HEK293 (cell line): ENCODE measurements at regions not wholly inside any gene's neighbourhood (a gene's known extent, or its start where the extent isn't known, plus 50 kb on each side); places are given as distances from the start of the nearest gene placed in this dataset.

Source experiments
- CTCF ChIA-PET: fragments of 350-600 bp; formaldehyde crosslinking; extraction: SDS; loops from one replicate; lab custom pipeline; 2021; ENCODE audit warnings: antibody characterized with exemption; lab: Yijun Ruan, JAX
- POLR2A ChIA-PET: fragments of 300-600 bp; formaldehyde crosslinking; extraction: SDS; loops from one replicate; lab custom pipeline; 2020; ENCODE audit warnings: antibody characterized with exemption, inconsistent platforms; lab: Yijun Ruan, JAX
- H3K27ac ChIP-seq: fragments of 200-500 bp; sonication (Bioruptor generic); 2 replicates; pipeline ENCODE4 v1.5.1; 2014; ENCODE audit warnings: low read depth, low read length, control low read depth, inconsistent platforms; ENCODE audit errors: extremely low read depth
- H3K36me3 ChIP-seq, 2 experiments: fragments of 200-500 bp in 1 of 2; sonication (Bioruptor generic) in 1 of 2; 1 replicate in 1 of 2; 2 replicates in 1 of 2; pipeline ENCODE4 v1.5.1; 2014 to 2017; ENCODE audit warnings: inconsistent platforms in 2 of 2, low read length in 2 of 2; ENCODE audit not compliant: control insufficient read depth in 2 of 2, insufficient read depth in 1 of 2
- H3K4me1 ChIP-seq: fragments of 200-500 bp; sonication (Bioruptor generic); 2 replicates; pipeline ENCODE4 v1.5.1; 2014; ENCODE audit warnings: mild to moderate bottlenecking, low read length, inconsistent platforms; ENCODE audit not compliant: control insufficient read depth, insufficient read depth
- H3K4me3 ChIP-seq: 2 replicates; pipeline ENCODE4 v1.5.1; 2011; ENCODE audit warnings: low read depth, mild to moderate bottlenecking, control low read depth, low read length, moderate library complexity
- H3K9me3 ChIP-seq: fragments of 200-500 bp; sonication (Bioruptor generic); 2 replicates; pipeline ENCODE4 v1.5.1; 2014; ENCODE audit warnings: low read depth, low read length, inconsistent platforms; ENCODE audit not compliant: control insufficient read depth, insufficient read depth
- FEZF1 ChIP-seq: fragments of 450-650 bp; formaldehyde crosslinking; IDR thresholded peaks from 2 replicates; pipeline ENCODE4 v1.5.1; 2016; ENCODE audit warnings: missing biosample characterization, missing genetic modification characterization
- GLIS1 ChIP-seq: fragments of 450-650 bp; formaldehyde crosslinking; IDR thresholded peaks from 2 replicates; pipeline ENCODE4 v1.5.1; 2016; ENCODE audit warnings: missing biosample characterization, missing genetic modification characterization
- PRDM1 ChIP-seq: fragments of 450-650 bp; formaldehyde crosslinking; IDR thresholded peaks from 2 replicates; pipeline ENCODE4; 2016; ENCODE audit warnings: missing biosample characterization, missing genetic modification characterization
- REPIN1 ChIP-seq: fragments of 450-650 bp; formaldehyde crosslinking; IDR thresholded peaks from 2 replicates; pipeline ENCODE4 v1.5.1; 2017; ENCODE audit warnings: missing biosample characterization, missing genetic modification characterization, low read depth
- TSHZ1 ChIP-seq: fragments of 450-650 bp; formaldehyde crosslinking; IDR thresholded peaks from 2 replicates; pipeline ENCODE4 v1.5.1; 2016; ENCODE audit warnings: missing biosample characterization, missing genetic modification characterization, borderline replicate concordance
- YY1 ChIP-seq: fragments of 450-650 bp; formaldehyde crosslinking; IDR thresholded peaks from 2 replicates; pipeline ENCODE4 v1.5.1; 2018; ENCODE audit warnings: missing biosample characterization, missing genetic modification characterization
- ZNF10 ChIP-seq: fragments of 450-650 bp; formaldehyde crosslinking; IDR thresholded peaks from 2 replicates; pipeline ENCODE4 v1.5.1; 2017; ENCODE audit warnings: missing biosample characterization, missing genetic modification characterization
- ZNF114 ChIP-seq: fragments of 450-650 bp; formaldehyde crosslinking; IDR thresholded peaks from 2 replicates; pipeline ENCODE4 v1.5.0; 2017; ENCODE audit warnings: missing biosample characterization, missing genetic modification characterization
- ZNF175 ChIP-seq: fragments of 450-650 bp; formaldehyde crosslinking; IDR thresholded peaks from 2 replicates; pipeline ENCODE4 v1.5.1; 2016; ENCODE audit warnings: missing biosample characterization, missing genetic modification characterization
- ZNF184 ChIP-seq: fragments of 450-650 bp; IDR thresholded peaks from 2 replicates; pipeline ENCODE4 v1.5.1; 2018; ENCODE audit warnings: missing biosample characterization, mild to moderate bottlenecking, missing genetic modification characterization
- ZNF239 ChIP-seq: fragments of 450-650 bp; formaldehyde crosslinking; IDR thresholded peaks from 2 replicates; pipeline ENCODE4 v1.5.1; 2016; ENCODE audit warnings: missing biosample characterization, missing genetic modification characterization
- ZNF266 ChIP-seq: fragments of 450-650 bp; formaldehyde crosslinking; IDR thresholded peaks from 2 replicates; pipeline ENCODE4 v1.5.1; 2016; ENCODE audit warnings: missing biosample characterization, missing genetic modification characterization, low read depth
- ZNF449 ChIP-seq: fragments of 450-650 bp; formaldehyde crosslinking; IDR thresholded peaks from 2 replicates; pipeline ENCODE4 v1.5.1; 2017; ENCODE audit warnings: missing biosample characterization, mild to moderate bottlenecking, missing genetic modification characterization, moderate library complexity
- ZNF510 ChIP-seq: fragments of 450-650 bp; formaldehyde crosslinking; IDR thresholded peaks from 2 replicates; pipeline ENCODE4 v1.5.1; 2018; ENCODE audit warnings: mild to moderate bottlenecking, missing genetic modification characterization, missing biosample characterization; ENCODE audit not compliant: insufficient replicate concordance
- ZNF629 ChIP-seq: fragments of 450-650 bp; formaldehyde crosslinking; IDR thresholded peaks from 2 replicates; pipeline ENCODE4 v1.5.1; 2017; ENCODE audit warnings: missing biosample characterization, missing genetic modification characterization
- ZNF707 ChIP-seq: fragments of 450-650 bp; formaldehyde crosslinking; IDR thresholded peaks from 2 replicates; pipeline ENCODE4 v1.5.1; 2016; ENCODE audit warnings: missing biosample characterization, missing genetic modification characterization
- TF ChIP-seq, protein P1 (sequence below): fragments of 450-650 bp; IDR thresholded peaks from 2 replicates; pipeline ENCODE4 v1.5.1; 2018; ENCODE audit warnings: missing biosample characterization, mild to moderate bottlenecking, missing genetic modification characterization
- TF ChIP-seq, protein P2 (sequence below): fragments of 450-650 bp; formaldehyde crosslinking; IDR thresholded peaks from 2 replicates; pipeline ENCODE4 v1.5.1; 2016; ENCODE audit warnings: missing biosample characterization, missing genetic modification characterization
- TF ChIP-seq, protein P3 (sequence below): fragments of 450-650 bp; formaldehyde crosslinking; IDR thresholded peaks from 2 replicates; pipeline ENCODE4 v1.5.1; 2016; ENCODE audit warnings: missing biosample characterization, missing genetic modification characterization

- no peak overlapping the region for H3K27ac ChIP-seq
- no peaks in the 10 kb centered on the region for H3K9me3 ChIP-seq
- no peaks in the 10 kb centered on the region for H3K36me3 ChIP-seq
- CTCF ChIA-PET = no interaction called here
- no peak overlapping the region for H3K4me3 ChIP-seq
- no peaks in the 10 kb centered on the region for H3K4me1 ChIP-seq
- POLR2A ChIA-PET = no interaction called here
- TF ChIP-seq FEZF1 (tag by site-specific recombination) (no peak), GLIS1 (no peak), ZNF707 (tag by site-specific recombination) (no peak), ZNF10 (no peak), ZNF184 (tag by site-specific recombination) (no peak), PRDM1 (tag by site-specific recombination) (no peak), ZNF510 (tag by site-specific recombination) (no peak), TSHZ1 (no peak), ZNF114 (tag by site-specific recombination) (no peak), REPIN1 (no peak), YY1 (no peak), ZNF629 (tag by site-specific recombination) (no peak), ZNF175 (tag by site-specific recombination) (no peak), ZNF266 (tag by site-specific recombination) (no peak), ZNF449 (no peak), ZNF239 (no peak)
- TF ChIP-seq, protein P1, sequence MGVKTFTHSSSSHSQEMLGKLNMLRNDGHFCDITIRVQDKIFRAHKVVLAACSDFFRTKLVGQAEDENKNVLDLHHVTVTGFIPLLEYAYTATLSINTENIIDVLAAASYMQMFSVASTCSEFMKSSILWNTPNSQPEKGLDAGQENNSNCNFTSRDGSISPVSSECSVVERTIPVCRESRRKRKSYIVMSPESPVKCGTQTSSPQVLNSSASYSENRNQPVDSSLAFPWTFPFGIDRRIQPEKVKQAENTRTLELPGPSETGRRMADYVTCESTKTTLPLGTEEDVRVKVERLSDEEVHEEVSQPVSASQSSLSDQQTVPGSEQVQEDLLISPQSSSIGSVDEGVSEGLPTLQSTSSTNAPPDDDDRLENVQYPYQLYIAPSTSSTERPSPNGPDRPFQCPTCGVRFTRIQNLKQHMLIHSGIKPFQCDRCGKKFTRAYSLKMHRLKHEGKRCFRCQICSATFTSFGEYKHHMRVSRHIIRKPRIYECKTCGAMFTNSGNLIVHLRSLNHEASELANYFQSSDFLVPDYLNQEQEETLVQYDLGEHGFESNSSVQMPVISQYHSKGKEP (tag by site-specific recombination) = no peak
- TF ChIP-seq, protein P2, sequence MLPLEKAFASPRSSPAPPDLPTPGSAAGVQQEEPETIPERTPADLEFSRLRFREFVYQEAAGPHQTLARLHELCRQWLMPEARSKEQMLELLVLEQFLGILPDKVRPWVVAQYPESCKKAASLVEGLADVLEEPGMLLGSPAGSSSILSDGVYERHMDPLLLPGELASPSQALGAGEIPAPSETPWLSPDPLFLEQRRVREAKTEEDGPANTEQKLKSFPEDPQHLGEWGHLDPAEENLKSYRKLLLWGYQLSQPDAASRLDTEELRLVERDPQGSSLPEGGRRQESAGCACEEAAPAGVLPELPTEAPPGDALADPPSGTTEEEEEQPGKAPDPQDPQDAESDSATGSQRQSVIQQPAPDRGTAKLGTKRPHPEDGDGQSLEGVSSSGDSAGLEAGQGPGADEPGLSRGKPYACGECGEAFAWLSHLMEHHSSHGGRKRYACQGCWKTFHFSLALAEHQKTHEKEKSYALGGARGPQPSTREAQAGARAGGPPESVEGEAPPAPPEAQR (tag by site-specific recombination) = no peak
- TF ChIP-seq, protein P3, sequence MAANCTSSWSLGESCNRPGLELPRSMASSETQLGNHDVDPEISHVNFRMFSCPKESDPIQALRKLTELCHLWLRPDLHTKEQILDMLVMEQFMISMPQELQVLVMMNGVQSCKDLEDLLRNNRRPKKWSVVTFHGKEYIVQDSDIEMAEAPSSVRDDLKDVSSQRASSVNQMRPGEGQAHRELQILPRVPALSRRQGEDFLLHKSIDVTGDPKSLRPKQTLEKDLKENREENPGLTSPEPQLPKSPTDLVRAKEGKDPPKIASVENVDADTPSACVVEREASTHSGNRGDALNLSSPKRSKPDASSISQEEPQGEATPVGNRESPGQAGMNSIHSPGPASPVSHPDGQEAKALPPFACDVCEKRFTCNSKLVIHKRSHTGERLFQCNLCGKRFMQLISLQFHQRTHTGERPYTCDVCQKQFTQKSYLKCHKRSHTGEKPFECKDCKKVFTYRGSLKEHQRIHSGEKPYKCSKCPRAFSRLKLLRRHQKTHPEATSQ (tag by site-specific recombination) = no peak
Observed at GRCh38 chr10:130904676-130905075, 406.8 kb downstream of the TCERG1L start.
